NK-92 treated with Interleukin-12 subunit alpha and Interleukin-12 subunit beta, amount 100 ng/mL, for 24 hours (cell line): ENCODE measurements at regions not wholly inside any gene's neighbourhood (a gene's known extent, or its start where the extent isn't known, plus 50 kb on each side); places are given as distances from the start of the nearest gene placed in this dataset.
"Not testable (repeated sequence)": the region's sequence is repeated elsewhere in the genome, so short reads cannot be mapped to it uniquely, and the experiment has no call there.

Source experiments
- DNase-seq: peaks from one replicate; lab custom pipeline; 2025; lab: John Stamatoyannopoulos, UW

DNA sequence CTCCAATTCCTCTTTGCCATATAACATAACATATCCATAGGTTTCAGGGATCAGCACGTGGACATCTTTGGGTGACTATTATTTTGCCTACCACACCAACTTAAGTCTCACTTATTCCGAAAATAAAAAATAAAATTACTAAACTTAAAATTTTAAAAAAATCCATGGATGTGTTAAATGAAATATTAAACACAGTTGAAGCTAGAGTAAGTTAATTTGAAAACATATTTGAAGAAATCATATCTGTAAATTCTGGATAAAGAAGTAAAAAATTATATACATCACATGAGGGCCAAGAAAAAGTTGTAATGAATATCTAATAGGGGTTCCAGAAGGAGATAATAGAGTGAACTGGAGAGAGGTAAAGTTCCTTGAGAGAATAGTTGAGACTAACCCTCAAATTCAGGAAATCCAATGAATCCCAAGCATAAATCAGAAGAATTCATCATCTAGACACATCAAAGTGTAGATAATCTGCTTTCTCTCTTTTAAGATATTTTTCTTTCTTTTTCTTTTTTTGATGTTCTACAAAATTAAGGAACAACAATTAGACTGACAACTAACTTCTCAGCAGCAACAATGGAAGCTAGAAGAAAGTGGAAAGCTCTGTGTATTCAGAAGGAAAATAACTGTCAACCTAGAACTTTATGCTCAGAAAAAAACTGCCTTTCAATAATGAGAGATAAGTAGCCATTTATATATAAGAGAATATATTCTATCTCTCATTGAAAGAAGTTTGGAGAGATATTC, 147.4 kb downstream of the ABHD5 start:
- DNase-seq, result no peak

DNA sequence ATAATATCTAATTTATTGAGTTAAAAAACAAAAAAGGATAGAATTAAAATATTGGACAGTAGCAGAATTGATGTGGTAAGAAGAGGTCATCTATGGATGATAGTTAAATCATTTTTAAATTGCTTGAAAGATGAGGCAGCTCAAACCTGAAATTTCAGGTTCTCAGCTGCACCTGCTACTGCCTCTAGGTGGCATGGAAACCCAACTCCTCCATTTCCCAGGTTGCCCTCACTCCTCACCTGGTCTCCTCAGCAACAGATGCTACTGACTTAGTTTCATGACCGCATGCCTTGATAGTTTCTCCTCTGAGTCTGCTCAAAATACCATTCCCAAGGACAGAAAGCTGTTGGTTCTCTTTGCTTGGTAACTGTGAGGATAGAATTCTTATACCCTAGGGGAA, 148.1 kb downstream of the ABHD5 start:
- no peak for DNase-seq

- DNase-seq, result no peak
These were observed 152.6 kb downstream of the ABHD5 start for GRCh38 chr3:43843386-43843785.

- no peak for DNase-seq
These were observed 154.0 kb downstream of the ABHD5 start for GRCh38 chr3:43844757-43845156.

- DNase-seq, result not testable (repeated sequence)
These were observed 154.8 kb downstream of the ABHD5 start for GRCh38 chr3:43845553-43845952.

- no peak for DNase-seq
These were observed 161.3 kb downstream of the ABHD5 start for GRCh38 chr3:43852066-43852465.

DNA sequence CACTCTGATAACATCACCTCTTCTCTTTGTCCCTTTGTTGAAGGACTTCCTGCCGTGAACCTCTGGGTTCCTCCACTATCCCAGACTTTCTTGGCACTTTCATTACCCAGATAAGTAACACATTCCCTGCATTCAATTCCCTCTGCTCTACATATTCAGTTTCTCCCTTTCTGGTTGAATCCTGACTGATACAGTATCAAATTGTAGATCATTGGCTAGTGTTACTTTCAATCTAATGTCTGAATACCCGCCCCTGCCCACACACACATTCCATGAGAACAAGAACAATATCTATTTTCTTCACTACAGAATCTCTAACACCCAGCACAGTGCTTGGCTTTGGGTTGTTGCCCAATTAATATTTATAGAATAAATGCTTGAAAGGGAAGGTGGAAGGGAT, 163.5 kb downstream of the ABHD5 start:
- DNase-seq, result no peak

DNA sequence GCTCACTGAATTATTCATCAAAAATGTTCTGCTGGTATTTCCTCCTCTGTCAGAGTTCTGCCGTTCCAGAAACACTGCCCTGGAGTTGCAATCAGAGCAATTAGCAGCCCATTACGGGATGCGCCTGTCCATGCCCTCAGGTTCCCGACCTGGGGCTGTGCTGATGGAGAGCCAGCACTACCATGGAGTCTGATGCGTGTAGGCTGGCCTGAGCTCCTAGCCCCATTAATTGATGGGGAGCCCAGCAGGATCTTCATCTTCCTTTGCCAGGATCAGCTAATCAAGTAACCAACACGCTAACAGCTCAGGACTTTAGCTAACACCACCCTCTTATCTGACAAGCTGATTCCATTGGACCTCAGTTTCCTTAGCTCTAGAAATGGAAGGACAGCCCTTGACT, 164.2 kb downstream of the ABHD5 start:
- no peak for DNase-seq

- peak; percentile 12 for DNase-seq
These were observed 165.0 kb downstream of the ABHD5 start for GRCh38 chr3:43855674-43856299.

DNA sequence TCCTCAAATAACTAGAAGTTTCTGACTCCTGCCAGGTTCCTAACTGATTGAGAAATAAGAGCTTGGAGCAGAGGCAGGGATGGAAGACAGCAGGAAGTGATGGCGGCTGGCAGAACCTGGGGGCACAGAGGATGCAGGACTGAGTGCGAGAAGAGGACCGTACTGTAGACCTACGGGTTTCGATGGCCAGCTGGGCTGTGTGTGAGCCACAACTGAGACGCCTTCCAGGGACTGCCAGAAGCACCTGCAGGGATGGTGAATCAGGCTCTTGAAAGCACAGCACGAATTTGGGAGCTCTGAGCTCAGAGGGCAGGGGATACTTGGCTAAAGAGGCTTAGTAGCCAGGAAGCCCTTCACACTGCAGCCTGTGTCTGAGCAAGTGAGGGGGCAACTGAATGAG, 165.6 kb downstream of the ABHD5 start:
- DNase-seq, result no peak

- no peak for DNase-seq
These were observed 166.0 kb downstream of the ABHD5 start for GRCh38 chr3:43856761-43857160.

DNA sequence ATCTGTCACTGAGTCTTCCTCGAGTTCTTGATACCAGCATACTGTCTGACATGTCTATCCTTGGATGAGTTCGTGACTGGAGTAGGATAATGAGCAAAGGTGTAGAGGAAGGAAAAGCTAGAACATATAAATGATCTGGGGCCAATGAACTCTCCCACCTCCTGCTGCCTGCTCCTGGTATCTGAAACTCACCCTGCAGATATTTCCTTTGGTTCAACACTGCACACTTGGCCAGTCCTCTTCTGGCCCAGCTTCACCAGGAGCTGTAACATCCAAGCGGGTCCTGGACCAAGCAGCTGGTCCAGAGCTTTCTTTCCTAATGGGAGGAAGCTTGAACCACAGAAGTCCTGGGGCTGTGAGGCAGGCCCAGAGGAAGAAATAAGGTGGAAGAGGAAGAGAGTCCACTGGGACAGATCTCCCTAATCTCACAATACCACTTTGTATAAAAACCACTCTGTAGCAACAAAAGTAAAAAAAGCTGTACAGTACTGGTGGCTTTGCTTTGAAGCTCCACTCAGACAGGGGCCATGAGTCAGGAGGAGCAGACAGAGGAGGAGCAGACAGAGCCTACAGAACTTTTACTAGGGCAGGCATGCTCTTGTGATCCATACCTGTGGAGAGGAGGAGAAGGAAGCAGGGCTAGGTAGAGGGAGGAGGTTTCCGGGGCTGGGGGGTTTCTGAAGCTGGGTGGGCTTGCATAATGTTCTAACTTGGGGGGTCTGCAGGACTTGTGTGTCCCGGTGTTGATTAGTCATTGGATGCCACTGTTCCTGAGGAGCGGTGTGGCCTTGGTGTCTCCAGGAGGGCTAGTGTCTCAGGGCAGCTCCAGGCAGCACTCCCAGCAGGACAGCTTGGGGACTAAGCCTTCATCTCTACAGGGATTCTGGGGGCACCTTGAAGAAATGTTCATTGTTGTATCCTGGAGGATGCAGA, 166.9 kb downstream of the ABHD5 start:
- no peak for DNase-seq

DNA sequence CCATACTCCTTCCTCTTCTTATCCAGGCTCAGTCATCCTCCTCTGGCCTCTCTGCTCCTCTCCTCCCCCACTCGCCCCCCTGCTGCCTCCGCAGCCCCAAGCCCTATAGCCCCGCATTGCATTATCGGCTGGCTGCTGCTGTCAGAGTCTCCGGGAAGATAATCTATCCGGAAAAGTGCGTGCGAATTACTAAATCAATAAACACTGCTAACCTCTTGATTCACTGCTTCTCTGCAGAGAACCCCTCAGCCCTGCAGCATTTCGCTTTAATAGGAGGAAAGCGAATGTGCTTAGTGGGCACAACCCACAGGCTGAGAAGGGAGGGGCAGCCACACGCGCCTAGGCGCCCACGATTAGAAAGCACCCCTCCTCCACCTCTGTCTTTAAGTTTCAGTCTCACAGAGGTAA, 167.6 kb downstream of the ABHD5 start:
- DNase-seq, result no peak

DNA sequence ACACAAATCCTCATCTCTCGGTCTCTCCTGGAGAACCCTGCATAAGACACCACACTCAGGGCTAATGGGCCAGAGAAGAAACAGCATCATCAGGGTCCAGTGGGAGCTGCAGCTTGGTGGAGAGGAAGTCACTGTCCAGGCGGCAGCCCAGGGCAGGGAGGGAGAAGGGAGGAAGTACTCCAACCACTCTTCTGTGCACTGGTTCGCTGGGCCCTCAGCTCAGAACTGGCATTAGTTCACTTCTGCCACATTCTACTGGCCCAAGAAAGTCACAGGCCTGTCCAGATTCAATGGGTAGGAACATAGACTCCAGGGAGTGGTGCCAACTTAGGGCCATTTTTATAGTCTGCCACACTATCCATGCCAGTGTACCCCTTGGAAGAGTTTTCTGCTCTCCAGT, 169.0 kb downstream of the ABHD5 start:
- DNase-seq, result no peak

GRCh38 chr3:43861635-43862034, 170.9 kb downstream of the ABHD5 start:
- DNase-seq, result no peak

DNA sequence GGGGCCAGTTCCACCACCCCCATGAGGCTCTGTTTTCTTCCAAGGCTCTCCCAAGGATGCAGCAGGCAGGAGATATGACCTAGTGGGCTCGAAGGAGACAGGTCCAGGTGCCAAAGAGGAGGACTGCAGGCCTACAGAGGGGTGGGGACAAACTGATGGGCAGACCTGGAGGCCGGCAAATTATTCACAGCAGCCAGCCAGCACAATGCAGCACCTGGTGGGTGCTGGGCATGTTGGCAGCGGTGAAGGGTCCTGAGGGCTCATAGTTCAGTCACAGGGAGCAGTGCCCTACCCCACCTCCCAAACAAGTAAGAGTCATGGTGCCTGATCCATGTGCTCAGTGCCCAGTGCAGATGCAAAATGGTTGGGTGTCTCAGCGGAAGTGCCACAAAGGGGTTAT, 171.7 kb downstream of the ABHD5 start:
- DNase-seq, result no peak

GRCh38 chr3:43862992-43863805, 172.5 kb downstream of the ABHD5 start:
- no peak for DNase-seq

DNA sequence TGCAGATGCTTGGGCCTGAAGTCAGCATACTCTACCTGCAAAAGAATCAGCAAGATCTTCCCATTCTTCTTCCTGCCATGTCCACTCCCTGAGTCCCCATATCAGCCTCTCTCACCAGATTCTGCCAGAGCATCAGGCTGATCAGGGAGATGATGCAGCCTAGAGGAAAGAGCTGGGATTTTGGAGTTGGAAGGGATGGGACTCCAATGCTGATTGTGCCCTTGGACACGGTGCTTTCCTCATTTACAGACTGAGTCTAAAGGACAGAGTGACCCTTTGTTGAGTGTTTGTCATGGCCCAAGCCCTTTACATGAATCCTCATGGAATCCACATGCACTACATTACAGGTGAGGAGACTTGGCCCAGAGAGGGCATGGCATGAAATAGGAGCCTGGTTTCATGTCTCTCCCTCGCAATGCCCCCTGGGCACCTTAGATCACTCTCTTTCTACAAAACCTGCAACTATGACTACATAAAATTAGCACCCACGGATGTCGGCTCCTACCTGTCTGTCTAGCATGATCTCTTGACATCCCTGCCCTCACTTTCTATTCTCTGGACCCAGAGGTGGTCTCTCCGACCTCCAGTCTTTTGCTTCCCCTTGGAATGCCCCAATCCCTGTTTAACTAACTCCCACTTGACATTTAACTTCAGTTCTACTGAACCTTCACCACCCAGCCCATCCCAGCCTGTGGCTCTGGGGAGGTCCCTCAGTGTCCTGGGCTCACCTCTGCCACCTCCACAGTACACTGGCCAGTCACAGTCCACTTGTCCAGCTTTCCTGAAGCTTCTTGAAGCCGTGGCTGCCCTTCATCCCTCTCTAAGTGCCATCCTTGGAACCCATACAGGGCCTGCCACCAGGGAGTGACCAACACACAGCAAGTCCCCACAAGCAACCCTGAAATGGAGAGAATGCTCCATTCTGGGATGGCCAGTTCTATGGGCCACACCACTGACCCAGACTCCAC, 173.5 kb downstream of the ABHD5 start:
- DNase-seq, result no peak

- DNase-seq, result no peak
These were observed 174.6 kb downstream of the ABHD5 start for GRCh38 chr3:43865351-43865750.

DNA sequence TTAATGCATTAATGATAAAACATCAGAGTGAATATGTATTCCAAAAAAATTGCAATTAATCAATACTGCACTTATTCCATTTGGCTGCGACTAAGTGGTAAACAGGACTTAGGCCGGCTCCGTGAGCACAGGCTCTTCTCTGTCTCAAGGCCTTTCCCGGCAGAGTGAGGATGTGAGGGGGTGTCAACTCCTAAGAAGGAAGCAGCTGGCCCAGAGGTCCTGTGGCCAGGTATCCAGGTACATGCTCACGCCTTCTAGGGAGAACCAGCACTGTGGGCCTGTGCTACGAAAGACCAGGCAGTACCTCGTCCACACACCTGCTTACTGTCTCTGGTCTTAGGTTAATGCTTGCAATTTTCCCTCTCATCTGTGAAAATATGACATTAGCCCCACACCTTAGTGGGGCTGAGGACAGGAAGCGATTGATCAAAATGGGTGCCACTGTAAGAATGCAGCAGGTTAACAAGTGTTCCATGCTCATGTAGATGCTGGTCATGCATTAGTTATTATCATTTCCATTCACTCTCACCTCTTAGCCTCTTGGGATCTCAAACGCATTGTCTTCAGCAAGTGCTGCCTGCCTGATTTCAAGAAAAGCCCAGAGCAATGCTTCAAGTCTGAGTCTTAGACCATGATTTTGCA, 175.3 kb downstream of the ABHD5 start:
- no peak for DNase-seq
